ENCODE measurements at regions not wholly inside any gene's neighbourhood (a gene's known extent, or its start where the extent isn't known, plus 50 kb on each side); places are given as distances from the start of the nearest gene placed in this dataset.
"Not testable (repeated sequence)": the region's sequence is repeated elsewhere in the genome, so short reads cannot be mapped to it uniquely, and the experiment has no call there.

GRCh38 chr2:95654897-95655296, 63.1 kb downstream of the TRIM43 start:
- not testable (repeated sequence) for DNase-seq

DNA sequence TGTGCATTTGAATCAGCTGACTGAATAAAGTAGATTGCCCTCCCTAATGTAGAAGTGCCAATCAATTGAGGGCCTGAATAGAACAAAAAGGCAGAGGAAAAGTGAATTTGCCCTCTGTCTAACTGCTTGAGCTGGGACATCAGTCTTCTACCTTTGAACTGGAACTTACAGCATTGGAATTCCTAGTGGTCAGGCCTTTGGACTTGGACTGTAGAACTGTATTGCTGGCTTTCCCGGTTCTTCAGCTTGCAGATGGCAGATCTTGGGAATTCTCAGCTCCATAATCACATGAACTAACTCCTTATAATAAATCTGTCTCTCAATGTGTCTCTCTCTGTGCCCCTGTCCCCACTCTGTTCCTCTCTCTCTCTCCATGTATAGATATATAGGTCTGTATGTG, 64.8 kb downstream of the TRIM43 start:
- not testable (repeated sequence) for DNase-seq

DNA sequence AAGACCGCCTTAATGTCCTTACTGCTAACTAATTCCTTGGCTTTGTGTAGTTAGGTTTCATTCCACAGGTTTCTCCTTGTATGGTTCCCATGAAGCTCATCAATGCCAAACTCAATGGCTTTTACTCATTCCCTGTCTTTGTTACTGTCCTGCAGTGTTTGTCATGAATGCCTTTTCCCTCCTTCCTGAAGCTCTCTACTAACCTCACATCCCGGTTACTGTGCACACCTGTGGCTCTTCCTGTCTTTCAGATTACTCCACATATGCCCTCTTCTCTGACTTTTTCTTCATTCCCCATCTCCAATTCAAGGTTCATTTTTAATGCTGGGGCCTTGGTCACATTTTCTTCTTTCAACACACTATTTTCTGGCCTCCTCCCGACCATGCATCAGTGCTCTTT, 66.1 kb downstream of the TRIM43 start:
- DNase-seq: not testable (repeated sequence)

DNA sequence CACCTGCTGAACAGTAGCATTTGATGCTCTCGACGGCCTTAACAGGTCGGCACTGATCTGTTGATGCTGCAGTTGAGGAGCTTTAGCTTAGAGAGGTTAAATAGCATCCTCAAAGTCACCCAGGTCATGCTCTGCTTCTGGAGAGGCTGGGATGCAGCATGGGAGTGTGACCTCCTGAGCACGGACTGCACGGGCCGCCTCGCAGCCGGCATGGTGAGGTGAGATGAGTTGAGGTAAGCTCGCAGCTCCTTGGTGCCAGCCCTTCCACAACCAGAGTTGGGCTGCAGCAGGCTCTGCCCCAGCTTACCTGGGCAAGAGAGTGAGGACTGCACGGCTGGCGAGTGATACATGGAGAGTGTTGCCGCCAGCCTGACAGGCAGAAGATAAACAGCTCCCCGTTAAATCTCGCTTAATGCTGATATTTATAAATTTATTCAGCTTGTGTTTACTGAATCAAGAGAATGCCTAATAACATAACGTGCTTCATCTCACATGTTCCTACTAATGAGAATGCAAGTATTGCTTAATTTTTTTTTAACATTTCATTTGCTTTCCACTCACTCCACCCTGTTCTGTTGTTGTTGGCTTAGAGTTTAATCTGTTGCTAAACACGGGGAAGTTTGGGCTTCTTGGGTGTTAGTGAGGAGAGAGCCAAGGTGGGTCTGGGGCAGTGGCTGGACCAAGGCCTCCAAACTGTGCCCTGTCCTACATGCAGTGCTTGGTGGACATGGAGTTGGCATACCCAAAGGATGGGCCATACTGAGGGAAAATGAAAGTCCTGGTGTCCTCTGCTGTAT, 69.2 kb downstream of the TRIM43 start:
- DNase-seq: not testable (repeated sequence)

- DNase-seq: not testable (repeated sequence)
Observed at GRCh38 chr2:95663471-95664441, 72.0 kb downstream of the TRIM43 start.

- DNase-seq: not testable (repeated sequence)
Observed at GRCh38 chr2:95666636-95667035, 74.8 kb downstream of the TRIM43 start.

DNA sequence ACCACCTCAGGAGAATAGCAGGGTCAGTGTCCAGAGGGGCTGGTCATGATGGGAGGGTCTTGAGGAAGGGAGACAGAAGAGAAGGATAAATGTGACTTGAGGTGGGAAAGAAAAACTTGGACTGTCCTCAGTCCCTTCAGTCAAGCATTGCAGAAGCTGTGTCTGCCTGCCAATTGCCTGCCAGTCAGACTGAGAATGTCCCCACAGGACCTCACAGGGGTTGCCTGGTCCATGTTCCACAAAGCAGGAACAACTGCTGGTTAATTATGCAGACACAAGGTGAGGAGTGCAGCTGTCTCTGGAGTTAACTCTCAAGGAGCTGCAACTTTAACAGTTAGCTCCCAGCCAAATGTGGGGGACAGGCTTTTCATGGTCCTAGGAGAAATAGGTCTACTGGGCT, 75.7 kb downstream of the TRIM43 start:
- no peak for DNase-seq

GRCh38 chr2:95668934-95669333, 77.1 kb downstream of the TRIM43 start:
- DNase-seq: not testable (repeated sequence)

DNA sequence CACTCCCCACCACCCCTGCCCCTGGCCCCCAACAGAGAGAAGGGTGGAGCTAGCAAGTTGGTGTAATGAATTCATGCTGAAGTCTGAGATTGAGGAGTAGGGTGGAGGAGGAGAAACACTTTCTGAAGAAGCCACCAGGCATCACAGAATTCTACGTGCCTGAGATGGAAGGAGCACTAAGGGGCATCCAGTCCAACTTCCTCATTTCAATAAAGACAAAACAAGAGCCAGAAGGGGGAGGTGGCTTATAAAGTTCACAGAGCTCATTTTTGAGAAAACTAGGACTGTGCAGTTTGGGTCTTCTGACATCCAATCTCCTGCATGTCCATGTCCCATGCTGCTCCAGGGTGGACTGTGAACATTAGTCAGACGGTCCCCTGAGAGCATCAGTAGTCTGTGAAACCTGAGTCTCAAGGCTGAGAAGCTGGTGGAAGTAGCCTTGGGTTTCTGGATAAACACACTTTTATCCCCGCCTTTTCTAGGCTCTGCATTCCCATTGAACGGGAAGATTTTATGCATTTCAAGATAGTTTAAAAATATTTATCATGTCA, 77.7 kb downstream of the TRIM43 start:
- DNase-seq: no peak

DNA sequence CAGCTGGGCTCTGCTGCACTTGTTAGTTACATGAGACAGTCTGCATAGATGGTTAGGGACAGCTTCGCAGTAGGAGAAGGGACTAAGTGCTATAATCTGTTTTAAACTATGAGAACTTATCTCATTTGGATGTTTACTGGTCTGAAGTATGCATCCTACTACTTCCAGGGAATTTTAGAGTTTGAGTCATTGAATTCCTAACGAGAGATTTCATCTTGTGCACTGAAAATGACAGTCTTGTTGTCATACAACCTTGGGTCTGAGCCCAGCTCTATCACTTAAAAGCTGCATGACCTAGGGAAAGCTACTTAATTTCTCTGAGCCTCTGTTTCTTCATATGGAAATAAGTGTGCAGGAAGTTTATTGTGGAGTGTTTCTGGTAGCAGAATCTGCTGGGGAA, 78.4 kb downstream of the TRIM43 start:
- DNase-seq: no peak

DNA sequence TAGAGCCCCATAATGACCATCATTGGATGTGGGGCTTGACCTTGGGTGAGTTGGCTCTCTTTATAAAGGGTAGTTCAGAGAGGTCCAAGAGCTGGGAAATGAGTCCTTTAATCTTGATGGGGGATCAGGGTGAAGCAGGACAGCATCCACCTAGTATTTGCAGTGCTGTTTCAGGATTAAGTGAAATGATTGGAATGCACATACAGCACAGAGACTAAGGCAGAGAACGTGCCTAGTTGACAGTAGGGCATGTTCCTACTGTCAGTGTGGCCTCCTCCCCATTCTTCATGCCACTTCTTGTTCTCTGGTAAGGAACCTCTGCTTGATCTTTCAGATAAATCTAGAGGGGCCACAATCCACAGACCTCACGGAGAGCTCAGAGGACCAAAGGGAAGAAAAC, 78.9 kb downstream of the TRIM43 start:
- no peak for DNase-seq

DNA sequence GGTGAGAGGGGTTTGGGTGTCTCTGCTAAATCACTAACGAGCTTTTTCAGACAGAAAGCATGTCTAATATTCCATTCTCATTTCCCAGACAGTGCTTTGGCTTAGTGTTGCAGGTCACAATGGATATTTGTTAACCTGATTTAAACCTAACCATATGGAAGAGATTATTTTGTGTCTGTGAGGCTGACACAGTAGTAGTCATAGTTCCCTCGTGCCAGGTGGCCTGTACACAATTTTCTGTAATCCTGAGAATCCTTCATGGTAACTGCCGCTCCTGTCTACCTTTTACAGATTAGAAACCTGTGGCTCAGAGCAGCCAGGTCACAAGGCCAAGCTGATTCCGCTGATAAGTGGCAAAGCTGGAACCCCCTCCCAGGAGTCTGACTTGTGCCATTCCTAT, 79.4 kb downstream of the TRIM43 start:
- not testable (repeated sequence) for DNase-seq

DNA sequence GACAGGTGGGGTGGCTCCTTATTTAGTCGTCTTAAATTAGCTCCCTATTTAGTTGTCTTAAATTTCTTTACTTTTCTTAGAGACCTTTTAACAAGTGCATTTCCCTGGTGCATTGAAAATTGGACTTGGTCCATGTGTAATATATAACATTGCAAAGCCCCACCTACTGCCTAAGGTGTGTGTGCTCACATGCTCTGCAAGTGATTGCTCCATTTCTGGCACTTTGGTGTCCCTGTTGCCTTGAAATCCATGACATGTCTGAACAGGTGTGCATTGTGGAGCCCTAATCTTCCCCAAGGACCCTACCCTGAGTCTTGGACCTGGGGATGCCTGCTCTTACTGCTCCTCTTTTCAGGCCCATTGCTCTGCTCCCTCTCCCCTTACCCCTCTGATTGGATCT, 80.2 kb downstream of the TRIM43 start:
- not testable (repeated sequence) for DNase-seq

DNA sequence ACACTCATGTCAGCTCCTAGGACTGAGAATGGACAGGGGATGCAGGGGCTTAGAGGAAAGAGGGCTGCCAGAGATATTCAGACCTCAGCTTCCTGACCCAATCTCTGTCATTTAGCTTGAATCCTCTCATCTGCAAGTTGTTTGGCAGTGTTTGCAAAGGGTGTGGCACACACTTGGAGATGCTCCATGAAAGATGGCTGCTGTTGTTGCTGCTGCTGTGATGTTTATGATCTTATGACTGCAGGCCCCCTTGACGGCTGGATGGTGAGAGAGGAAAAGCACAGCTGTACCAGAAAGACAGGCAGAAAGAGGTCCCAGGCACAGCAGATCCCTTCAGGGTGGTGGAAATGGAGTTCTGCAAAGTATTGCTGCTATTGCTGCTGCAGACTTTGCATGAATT, 80.7 kb downstream of the TRIM43 start:
- DNase-seq: not testable (repeated sequence)

- DNase-seq: no peak
Observed at GRCh38 chr2:95674186-95674585, 82.4 kb downstream of the TRIM43 start.

- DNase-seq: not testable (repeated sequence)
Observed at GRCh38 chr2:95676573-95676972, 84.8 kb downstream of the TRIM43 start.

DNA sequence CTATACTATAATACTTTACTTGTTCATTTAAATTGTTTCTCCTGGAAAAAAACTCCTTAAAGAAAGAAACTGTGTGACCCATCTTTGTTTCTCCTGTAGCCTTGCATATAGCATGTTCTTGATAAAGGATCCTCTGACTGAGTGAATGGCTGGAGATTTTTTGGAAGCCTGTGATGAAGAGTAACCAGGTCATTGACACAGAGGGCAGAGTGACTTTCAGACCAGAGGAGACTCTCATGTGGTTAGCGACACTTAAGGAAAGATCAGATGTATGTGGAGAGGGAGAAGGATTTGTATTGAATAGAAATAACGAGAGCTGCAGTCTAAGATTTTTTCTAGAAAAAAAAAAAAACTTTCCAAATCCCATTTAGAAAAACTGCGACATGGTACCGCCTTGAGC, 85.5 kb downstream of the TRIM43 start:
- no peak for DNase-seq

DNA sequence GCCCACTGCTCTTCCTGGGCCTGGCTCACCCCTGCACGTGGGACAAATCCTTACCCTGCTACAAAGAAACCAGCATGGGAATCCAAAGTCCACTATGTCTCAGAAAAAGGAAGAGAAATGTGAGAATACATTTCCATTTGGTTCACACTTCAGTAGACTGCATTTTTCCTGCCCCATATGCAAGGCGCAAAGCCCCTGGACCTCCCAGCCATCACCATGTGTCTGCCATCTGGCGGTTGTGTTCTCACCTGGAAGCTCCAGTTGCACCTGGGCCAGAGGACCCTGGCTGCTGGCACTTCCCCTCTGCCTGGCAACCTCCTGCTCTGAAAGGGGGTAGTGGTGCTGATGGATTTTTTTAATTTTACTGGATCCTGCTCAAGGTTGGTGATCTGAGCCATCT, 86.0 kb downstream of the TRIM43 start:
- DNase-seq: not testable (repeated sequence)

DNA sequence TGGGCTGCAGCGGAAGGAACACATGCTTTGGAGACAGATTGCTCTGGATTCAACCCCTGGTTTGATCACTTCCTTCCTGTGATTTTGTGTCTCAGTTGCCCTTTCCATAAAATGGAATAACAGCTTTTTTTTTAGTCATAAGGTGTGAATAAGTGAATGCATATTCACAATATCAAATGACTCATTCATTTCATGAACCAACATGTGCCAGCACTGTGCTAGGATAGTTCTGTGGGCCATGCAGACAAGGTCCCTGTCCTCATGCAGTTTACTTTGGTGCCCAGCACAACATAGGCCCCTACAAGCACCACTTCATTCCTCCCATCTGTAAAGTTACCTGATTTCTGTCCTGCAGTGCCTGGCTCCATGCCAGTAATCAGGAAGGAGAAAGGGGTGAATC, 89.4 kb downstream of the TRIM43 start:
- not testable (repeated sequence) for DNase-seq

GRCh38 chr2:95681589-95682081, 89.8 kb downstream of the TRIM43 start:
- DNase-seq: not testable (repeated sequence)

DNA sequence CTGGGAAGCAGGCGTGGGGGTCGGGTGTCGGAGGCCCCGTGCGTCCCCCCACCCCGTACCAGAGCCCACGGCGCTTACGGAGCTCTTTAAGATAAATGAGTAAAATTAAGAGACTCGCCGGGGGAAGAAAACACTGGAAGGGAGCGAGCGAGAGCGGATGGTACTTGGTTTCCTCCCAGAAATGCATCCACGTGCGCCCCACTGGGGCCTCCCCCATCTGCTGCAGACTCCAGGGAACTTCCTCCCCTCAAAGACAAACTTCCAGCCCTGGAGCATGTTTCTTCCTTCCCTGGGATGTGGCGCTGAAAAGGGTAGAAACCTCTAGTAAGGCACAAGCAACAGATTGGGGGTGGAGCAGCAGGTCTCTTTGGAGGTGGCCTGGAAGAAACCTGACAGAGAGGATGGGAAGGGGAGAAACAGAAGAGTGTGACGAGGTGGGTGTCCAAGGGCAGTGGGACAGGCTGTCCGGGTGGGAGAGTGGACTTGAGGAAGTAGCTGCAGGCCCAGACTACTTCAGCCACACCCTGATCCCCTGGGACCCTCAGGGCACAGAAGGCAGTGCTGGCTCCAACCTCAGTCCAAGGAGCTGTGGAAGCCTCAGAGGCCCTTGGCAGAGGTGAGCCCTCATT, 91.2 kb downstream of the TRIM43 start:
- not testable (repeated sequence) for DNase-seq

DNA sequence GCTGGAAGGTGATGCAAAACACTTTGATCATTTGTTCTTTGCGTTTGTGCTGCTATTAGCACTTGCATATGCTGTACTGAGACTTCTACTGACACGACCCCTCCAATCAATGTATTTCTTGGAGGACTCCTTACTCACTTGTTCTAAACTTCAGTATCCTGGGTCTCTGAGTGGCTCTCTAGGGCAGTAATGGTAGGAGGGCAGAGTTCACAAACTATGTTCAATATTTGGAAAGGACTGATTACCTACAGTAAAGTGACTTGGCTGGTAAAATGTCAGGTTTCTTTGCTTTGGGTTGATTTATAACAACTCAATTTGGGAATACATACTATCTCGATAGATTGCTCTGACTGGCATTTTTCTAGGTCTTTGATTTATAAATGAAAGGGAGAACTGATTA, 93.7 kb downstream of the TRIM43 start:
- DNase-seq: no peak
